HG03025 (cell line): ENCODE measurements at regions not wholly inside any gene's neighbourhood (a gene's known extent, or its start where the extent isn't known, plus 50 kb on each side); places are given as distances from the start of the nearest gene placed in this dataset.
"Not testable (repeated sequence)": the region's sequence is repeated elsewhere in the genome, so short reads cannot be mapped to it uniquely, and the experiment has no call there.

Experiments used
- ATAC-seq: cut with Tn5 transposase; IDR thresholded peaks from one replicate; pipeline ENCODE4 v1.9.1; 2021; ENCODE audit warnings: mild to moderate bottlenecking, moderate library complexity; ENCODE audit not compliant: unreplicated experiment, low FRiP score

GRCh38 chr20:19867074-19867473 lies 109.0 kb downstream of the RIN2 start:
- ATAC-seq, result no peak

GRCh38 chr20:19867940-19868371 lies 109.9 kb downstream of the RIN2 start:
- no peak for ATAC-seq

- ATAC-seq, result no peak
Observed at GRCh38 chr20:19868441-19868840, 110.4 kb downstream of the RIN2 start.

- ATAC-seq, result no peak
Observed at GRCh38 chr20:19872001-19872400, 113.9 kb downstream of the RIN2 start.

- ATAC-seq, result no peak
Observed at GRCh38 chr20:19874040-19874727, 116.1 kb downstream of the RIN2 start.

GRCh38 chr20:19875376-19876221 lies 117.5 kb downstream of the RIN2 start:
- no peak for ATAC-seq

GRCh38 chr20:19876828-19877460 lies 118.9 kb downstream of the RIN2 start:
- no peak for ATAC-seq

- not testable (repeated sequence) for ATAC-seq
Observed at GRCh38 chr20:19879874-19880255, 121.8 kb downstream of the RIN2 start.

- ATAC-seq, result no peak
Observed at GRCh38 chr20:19880256-19881079, 122.4 kb downstream of the RIN2 start.

GRCh38 chr20:19881080-19881840 lies 123.2 kb downstream of the RIN2 start:
- no peak for ATAC-seq

GRCh38 chr20:19881990-19882389 lies 123.9 kb downstream of the RIN2 start:
- no peak for ATAC-seq

- no peak for ATAC-seq
Observed at GRCh38 chr20:19882446-19882845, 124.4 kb downstream of the RIN2 start.

GRCh38 chr20:19883501-19883900 lies 125.4 kb downstream of the RIN2 start:
- no peak for ATAC-seq

GRCh38 chr20:19885594-19885938 lies 127.5 kb downstream of the RIN2 start:
- no peak for ATAC-seq

- no peak for ATAC-seq
Observed at GRCh38 chr20:19885939-19886660, 128.0 kb downstream of the RIN2 start.

- no peak for ATAC-seq
Observed at GRCh38 chr20:19886661-19887288, 128.7 kb downstream of the RIN2 start.

- no peak for ATAC-seq
Observed at GRCh38 chr20:19887556-19888268, 129.4 kb upstream of the NAA20 start.

GRCh38 chr20:19888269-19888671 lies 128.9 kb upstream of the NAA20 start:
- no peak for ATAC-seq
